GM12872 (cell line): ENCODE measurements at regions not wholly inside any gene's neighbourhood (a gene's known extent, or its start where the extent isn't known, plus 50 kb on each side); places are given as distances from the start of the nearest gene placed in this dataset.

Experiments
- TF ChIP-seq, protein P1 (sequence below): IDR thresholded peaks from 3 replicates; pipeline ENCODE4 v1.5.1; 2011; ENCODE audit warnings: low read depth, mild to moderate bottlenecking, low read length, moderate library complexity; ENCODE audit not compliant: insufficient read depth

DNA sequence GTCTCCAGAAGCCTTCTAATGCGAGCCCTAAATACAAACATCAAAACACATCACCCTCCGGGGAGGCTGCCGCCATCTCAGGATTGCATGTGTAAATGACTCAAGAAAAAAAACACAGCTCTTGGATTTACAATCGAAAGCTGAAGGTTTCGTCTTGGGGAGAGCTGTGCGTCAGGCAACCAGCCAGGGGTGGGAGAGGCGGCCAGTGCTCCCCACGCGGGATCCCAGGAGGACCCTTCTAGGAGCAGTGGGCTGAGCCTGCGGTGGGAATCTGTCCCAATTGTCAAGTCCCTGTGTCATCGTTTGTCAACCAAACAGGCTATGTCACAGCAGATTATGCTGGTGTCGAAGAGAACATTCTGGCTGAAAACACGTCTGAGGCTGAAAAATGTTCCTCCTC, 209.7 kb downstream of the ABCC12 start:
- TF ChIP-seq, protein P1, sequence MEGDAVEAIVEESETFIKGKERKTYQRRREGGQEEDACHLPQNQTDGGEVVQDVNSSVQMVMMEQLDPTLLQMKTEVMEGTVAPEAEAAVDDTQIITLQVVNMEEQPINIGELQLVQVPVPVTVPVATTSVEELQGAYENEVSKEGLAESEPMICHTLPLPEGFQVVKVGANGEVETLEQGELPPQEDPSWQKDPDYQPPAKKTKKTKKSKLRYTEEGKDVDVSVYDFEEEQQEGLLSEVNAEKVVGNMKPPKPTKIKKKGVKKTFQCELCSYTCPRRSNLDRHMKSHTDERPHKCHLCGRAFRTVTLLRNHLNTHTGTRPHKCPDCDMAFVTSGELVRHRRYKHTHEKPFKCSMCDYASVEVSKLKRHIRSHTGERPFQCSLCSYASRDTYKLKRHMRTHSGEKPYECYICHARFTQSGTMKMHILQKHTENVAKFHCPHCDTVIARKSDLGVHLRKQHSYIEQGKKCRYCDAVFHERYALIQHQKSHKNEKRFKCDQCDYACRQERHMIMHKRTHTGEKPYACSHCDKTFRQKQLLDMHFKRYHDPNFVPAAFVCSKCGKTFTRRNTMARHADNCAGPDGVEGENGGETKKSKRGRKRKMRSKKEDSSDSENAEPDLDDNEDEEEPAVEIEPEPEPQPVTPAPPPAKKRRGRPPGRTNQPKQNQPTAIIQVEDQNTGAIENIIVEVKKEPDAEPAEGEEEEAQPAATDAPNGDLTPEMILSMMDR: no peak

DNA sequence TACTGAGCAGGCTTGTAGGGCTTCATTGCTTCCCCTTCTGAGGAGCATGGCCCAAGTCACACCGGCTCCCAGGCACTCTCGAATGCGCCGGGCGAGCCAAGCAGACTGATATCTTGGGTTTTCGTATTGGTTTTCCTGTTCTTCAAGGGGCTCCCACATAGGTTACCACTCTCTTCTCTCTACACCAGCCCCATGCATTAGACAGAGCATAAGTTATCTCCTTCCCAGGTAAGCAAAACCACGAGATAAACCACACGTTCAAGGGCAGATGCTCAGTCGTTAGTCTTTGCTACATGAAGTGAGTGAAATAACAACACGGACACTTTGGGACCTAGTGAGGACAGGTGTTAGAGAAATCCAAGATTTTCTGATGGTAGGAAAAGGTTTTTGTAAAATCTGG, 211.2 kb downstream of the ABCC12 start:
- TF ChIP-seq, protein P1: no peak

DNA sequence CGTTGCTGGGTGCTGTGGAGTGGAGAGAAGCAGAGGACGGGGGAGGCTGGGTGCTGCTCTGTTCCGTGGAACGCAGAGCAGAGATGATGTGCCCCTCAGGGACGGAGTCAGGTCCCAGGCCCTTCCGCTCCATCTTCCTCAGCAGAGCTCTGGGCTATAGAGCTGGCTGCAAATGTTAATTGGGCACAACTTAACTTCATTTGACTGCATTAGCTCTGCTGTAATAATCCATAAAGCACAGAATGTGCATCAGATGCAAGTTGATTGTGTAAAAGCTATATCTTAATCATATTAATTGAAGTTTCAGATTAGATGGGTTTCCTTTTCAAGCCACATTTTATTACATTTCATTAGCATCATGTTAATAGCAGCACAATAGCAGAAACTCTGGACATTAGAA, 212.6 kb downstream of the ABCC12 start:
- TF ChIP-seq, protein P1: no peak

DNA sequence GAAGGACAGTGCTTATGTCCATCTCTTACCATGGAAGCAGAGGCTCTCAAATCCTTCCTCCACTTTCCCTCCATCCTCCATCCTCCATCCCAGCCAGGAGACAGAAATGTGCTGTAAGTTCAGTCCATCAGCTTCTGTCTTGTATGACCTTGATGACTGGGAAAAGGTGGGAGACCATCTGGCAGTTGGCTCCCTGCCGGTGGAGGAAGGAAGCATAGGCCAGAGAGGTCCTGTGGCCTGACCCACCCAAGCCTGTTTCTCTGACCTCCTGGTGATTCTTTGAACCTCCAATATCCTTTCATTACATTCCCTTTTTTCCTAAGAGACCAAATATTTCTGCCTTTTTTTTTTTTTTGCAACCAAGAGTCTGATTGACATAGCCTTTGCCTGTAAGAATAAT, 215.3 kb downstream of the ABCC12 start:
- TF ChIP-seq, protein P1: no peak

DNA sequence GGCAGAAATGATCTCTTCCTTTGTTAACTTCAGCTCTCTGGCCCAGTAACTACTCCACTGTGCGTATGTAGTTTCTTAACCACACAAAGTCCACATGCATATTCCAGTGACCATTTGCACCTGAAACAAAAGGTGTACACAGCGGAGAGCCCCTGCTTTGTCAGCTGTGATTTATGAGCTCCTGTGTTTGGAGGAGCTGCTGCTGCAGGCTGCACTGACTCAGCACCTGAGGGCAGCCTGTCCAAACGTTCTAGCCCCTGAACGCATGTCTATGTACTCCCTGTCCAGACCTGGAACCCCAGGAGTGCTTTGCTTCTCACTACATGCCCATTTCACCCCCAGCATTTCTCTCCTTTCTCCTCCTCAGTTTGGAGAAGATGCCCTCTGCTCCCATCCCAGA, 216.1 kb downstream of the ABCC12 start:
- TF ChIP-seq, protein P1: no peak

DNA sequence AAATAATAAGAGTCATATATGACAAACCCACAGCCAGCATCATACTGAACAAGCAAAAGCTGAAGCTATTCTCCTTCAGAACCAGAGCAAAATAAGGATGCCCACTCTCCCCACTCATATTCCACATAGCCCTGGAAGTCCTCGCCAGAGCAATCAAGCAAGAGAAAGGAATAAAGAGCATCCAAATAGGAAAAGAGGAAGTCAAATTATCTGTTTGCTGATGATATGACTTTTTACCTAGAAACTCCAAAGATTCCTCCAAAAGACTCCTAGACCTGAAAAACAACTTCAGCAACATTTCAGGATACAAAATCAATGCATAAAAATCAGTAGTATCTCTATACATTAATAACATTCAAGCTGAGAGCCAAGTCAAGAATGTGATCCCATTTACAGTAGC, 217.5 kb downstream of the ABCC12 start:
- TF ChIP-seq, protein P1: no peak

DNA sequence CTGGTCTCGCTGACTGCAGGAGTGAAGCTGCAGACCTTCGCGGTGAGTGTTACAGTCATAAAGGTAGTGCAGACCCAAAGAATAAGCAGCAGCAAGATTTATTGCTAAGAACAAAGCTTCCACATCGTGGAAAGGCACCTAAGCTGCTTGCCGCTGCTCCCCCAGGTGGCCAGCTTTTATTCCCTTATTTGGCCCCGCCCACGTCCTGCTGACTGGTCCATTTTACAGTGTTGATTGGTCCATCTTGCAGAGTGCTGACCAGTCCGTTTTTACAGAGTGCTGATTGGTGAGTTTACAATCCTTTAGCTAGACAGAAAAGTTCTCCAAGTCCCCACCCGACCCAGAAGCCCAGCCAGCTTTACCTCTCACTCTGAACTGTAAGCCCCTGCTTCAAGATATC, 227.8 kb downstream of the ABCC12 start:
- TF ChIP-seq, protein P1: no peak

DNA sequence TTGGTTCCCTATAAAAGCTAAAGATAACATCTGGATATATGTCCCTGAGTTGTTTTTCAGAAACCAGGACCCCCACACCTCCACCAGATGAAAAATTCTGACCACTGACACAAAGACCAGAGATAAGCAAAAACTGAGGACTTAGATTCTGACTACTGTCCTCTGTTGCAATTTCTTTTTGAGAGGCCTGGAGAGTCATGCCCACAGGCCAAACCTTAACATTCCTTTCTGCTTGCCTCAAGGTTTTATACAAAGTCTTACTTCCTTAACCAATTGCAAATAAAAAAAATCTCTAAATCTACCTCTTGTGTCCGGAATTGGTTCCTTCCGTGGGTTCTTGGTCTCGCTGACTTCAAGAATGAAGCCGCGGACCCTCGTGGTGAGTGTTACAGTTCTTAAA, 228.5 kb downstream of the ABCC12 start:
- TF ChIP-seq, protein P1: no peak
